Fibroblast of the aortic adventitia (primary cell): ENCODE measurements at regions not wholly inside any gene's neighbourhood (a gene's known extent, or its start where the extent isn't known, plus 50 kb on each side); places are given as distances from the start of the nearest gene placed in this dataset.
A peak's percentile ranks its signal among the peaks of the same experiment; 100 is the strongest.

ENCODE experiments used
- DNase-seq: peaks from one replicate; pipeline ENCODE4 v3.0.0-alpha.2; 2010; ENCODE audit warnings: low read depth
- H3K4me3 ChIP-seq: 2 replicates; pipeline ENCODE4 v1.5.1; 2011; ENCODE audit warnings: low read depth, mild to moderate bottlenecking, control low read depth, low read length, moderate library complexity
- TF ChIP-seq, protein P1 (sequence below): IDR thresholded peaks from 2 replicates; pipeline ENCODE4 v1.5.1; 2011; ENCODE audit warnings: mild to moderate bottlenecking, low read length, control low read depth, inconsistent platforms; ENCODE audit not compliant: insufficient read depth

- TF ChIP-seq, protein P1, sequence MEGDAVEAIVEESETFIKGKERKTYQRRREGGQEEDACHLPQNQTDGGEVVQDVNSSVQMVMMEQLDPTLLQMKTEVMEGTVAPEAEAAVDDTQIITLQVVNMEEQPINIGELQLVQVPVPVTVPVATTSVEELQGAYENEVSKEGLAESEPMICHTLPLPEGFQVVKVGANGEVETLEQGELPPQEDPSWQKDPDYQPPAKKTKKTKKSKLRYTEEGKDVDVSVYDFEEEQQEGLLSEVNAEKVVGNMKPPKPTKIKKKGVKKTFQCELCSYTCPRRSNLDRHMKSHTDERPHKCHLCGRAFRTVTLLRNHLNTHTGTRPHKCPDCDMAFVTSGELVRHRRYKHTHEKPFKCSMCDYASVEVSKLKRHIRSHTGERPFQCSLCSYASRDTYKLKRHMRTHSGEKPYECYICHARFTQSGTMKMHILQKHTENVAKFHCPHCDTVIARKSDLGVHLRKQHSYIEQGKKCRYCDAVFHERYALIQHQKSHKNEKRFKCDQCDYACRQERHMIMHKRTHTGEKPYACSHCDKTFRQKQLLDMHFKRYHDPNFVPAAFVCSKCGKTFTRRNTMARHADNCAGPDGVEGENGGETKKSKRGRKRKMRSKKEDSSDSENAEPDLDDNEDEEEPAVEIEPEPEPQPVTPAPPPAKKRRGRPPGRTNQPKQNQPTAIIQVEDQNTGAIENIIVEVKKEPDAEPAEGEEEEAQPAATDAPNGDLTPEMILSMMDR: no peak
- no peak overlapping the region for H3K4me3 ChIP-seq
- no peak for DNase-seq
These were observed 78.4 kb upstream of the LEP start for GRCh38 chr7:128162666-128163065.

DNA sequence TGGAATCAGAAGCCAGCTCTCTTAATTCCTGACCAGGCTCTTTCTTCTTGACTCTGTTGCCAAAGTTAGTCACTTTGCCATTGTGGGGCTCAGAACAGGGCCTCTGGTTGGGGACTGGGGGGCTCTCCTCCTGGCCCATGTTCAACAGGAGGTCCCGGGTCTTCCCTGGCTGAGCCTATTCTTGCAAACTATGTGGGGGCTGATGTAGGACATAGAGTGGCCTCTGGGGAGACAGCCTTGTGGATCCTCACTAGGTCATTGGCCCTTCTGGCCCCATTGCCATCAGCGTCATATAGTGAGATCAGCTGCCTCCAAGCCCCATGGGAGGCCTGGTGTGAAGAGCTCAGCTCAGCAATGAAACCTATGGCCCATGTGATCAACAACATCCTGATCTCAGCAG lies 77.6 kb upstream of the LEP start:
- TF ChIP-seq, protein P1: no peak
- DNase-seq: no peak

GRCh38 chr7:128164061-128164954 lies 76.8 kb upstream of the LEP start:
- peak; percentile 57 for DNase-seq
- no peak overlapping the region for H3K4me3 ChIP-seq
- TF ChIP-seq, protein P1: no peak

More for the DNA sequence above, 77.6 kb upstream of the LEP start:
- H3K4me3 ChIP-seq: no peak overlapping the region

- TF ChIP-seq, protein P1: no peak
- no peak for DNase-seq
- H3K4me3 ChIP-seq: no peak overlapping the region
These were observed 76.0 kb upstream of the LEP start for GRCh38 chr7:128164955-128165670.

DNA sequence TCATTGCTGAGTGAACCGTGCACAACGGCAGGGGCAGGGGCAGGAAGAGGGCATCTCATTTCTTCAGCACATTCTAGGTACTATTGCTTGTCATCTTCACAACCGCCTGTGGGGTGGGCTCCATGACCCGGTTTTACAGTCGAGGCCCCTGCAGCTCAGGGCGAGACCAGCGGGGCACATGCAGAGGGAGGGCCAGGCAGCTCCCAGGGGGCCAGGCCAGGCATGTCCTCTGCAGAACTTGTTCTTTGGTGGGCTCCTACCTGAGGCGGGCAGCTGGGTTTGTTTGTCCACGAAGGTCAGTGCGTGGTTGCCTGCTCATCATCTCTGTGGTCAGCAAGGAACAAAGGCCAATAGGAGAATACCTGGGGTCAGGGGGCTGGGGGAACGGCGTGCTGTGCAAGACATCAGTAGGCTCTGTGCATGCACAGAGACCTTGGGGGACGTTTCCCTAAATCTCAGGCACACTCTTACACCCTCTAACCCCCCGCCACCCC lies 75.1 kb upstream of the LEP start:
- H3K4me3 ChIP-seq: no peak overlapping the region
- no peak for DNase-seq
- TF ChIP-seq, protein P1: no peak

DNA sequence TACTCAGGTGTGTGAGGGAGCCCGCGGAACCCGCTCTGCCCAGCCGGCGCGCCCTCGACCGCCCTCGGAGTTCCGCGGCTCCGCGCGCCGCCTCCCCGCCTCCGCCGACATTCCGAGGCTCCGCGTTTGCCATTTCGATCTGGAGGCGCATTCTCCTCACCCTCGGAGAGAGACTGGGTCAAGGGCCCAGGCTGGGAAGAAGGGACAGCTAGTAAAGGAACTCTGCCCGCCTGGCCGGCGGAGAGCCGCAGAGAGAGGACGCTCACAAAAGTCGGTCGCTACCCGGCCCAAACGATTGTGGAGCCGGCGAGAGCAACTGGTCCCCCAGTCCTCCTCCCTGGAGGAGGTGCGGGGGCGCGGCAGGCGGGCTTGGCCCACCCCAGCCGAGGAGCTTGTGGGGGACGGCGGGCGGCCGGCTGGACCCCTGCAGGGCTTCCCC lies 74.5 kb upstream of the LEP start:
- H3K4me3 ChIP-seq: peak overlapping the region; percentile 9
- TF ChIP-seq, protein P1: no peak
- no peak for DNase-seq
